GM21423 (cell line): ENCODE measurements at regions not wholly inside any gene's neighbourhood (a gene's known extent, or its start where the extent isn't known, plus 50 kb on each side); places are given as distances from the start of the nearest gene placed in this dataset.
"Not testable (repeated sequence)": the region's sequence is repeated elsewhere in the genome, so short reads cannot be mapped to it uniquely, and the experiment has no call there.

Experiments
- ATAC-seq: cut with Tn5 transposase; IDR thresholded peaks from one replicate; pipeline ENCODE4 v1.9.1; 2021; ENCODE audit warnings: mild to moderate bottlenecking, moderate library complexity; ENCODE audit not compliant: unreplicated experiment

- no peak for ATAC-seq
Measured at GRCh38 chr4:20196476-20196875, 55.2 kb upstream of the SLIT2 start.

- no peak for ATAC-seq
Measured at GRCh38 chr4:20195071-20195885, 56.4 kb upstream of the SLIT2 start.

- ATAC-seq = no peak
Measured at GRCh38 chr4:20194123-20195013, 57.3 kb upstream of the SLIT2 start.

- ATAC-seq = no peak
Measured at GRCh38 chr4:20193141-20193936, 58.4 kb upstream of the SLIT2 start.

GRCh38 chr4:20192736-20193135, 59.0 kb upstream of the SLIT2 start:
- ATAC-seq = no peak

- no peak for ATAC-seq
Measured at GRCh38 chr4:20185103-20185502, 66.6 kb upstream of the SLIT2 start.

GRCh38 chr4:20183131-20183530, 68.6 kb upstream of the SLIT2 start:
- ATAC-seq = not testable (repeated sequence)

- no peak for ATAC-seq
Measured at GRCh38 chr4:20181926-20182325, 69.8 kb upstream of the SLIT2 start.

GRCh38 chr4:20180509-20180908, 71.2 kb upstream of the SLIT2 start:
- no peak for ATAC-seq

GRCh38 chr4:20178902-20179576, 72.7 kb upstream of the SLIT2 start:
- ATAC-seq = no peak

- ATAC-seq = no peak
Measured at GRCh38 chr4:20176881-20177280, 74.8 kb upstream of the SLIT2 start.

GRCh38 chr4:20172070-20172760, 79.5 kb upstream of the SLIT2 start:
- ATAC-seq = no peak

- ATAC-seq = no peak
Measured at GRCh38 chr4:20166544-20166943, 85.2 kb upstream of the SLIT2 start.

- no peak for ATAC-seq
Measured at GRCh38 chr4:20159516-20159915, 92.2 kb upstream of the SLIT2 start.

GRCh38 chr4:20158195-20158594, 93.5 kb upstream of the SLIT2 start:
- ATAC-seq = no peak

GRCh38 chr4:20151436-20151835, 100.3 kb upstream of the SLIT2 start:
- ATAC-seq = no peak

- ATAC-seq = not testable (repeated sequence)
Measured at GRCh38 chr4:20149143-20149542, 102.6 kb upstream of the SLIT2 start.

GRCh38 chr4:20137176-20137575, 114.5 kb upstream of the SLIT2 start:
- ATAC-seq = no peak

- no peak for ATAC-seq
Measured at GRCh38 chr4:20127626-20128025, 124.1 kb upstream of the SLIT2 start.

- no peak for ATAC-seq
Measured at GRCh38 chr4:20126906-20127305, 124.8 kb upstream of the SLIT2 start.
